Panc1 (cell line): ENCODE measurements at regions not wholly inside any gene's neighbourhood (a gene's known extent, or its start where the extent isn't known, plus 50 kb on each side); places are given as distances from the start of the nearest gene placed in this dataset.

Source experiments
- ATAC-seq: fragments of 200-7000 bp; cut with Tn5 transposase; 2 replicates; pipeline ENCODE4 v1.9.1; 2020; ENCODE audit warnings: mild to moderate bottlenecking, moderate library complexity
- BruUV-seq: library from RNA; stranded (reverse); fragments of 400-500 nt; replicated peaks from 2 replicates; lab custom pipeline; 2021; lab: Mats Ljungman, UMichigan
- CTCF ChIA-PET: fragments of 300-600 bp; sonication (Branson Sonifier 250); formaldehyde crosslinking; loops from one replicate; lab custom pipeline; 2022; ENCODE audit warnings: antibody characterized with exemption; lab: Charles Lee
- POLR2A ChIA-PET: fragments of 300-600 bp; sonication (Branson Sonifier 250); formaldehyde crosslinking; loops from one replicate; lab custom pipeline; 2022; ENCODE audit warnings: antibody characterized with exemption; lab: Charles Lee
- DNase-seq: peaks from one replicate; pipeline ENCODE4 v3.0.0-alpha.2; 2010; ENCODE audit warnings: low read depth, low spot score
- H3K27ac ChIP-seq: 2 replicates; pipeline ENCODE4 v1.5.1; 2011; ENCODE audit warnings: mild to moderate bottlenecking, low read length, inconsistent platforms
- H3K27me3 ChIP-seq: fragments of 200-500 bp; sonication (Bioruptor generic); 2 replicates; pipeline ENCODE4 v1.6.0; 2014; ENCODE audit warnings: low read length, inconsistent platforms; ENCODE audit not compliant: control insufficient read depth, insufficient read depth
- H3K36me3 ChIP-seq: fragments of 200-500 bp; sonication (Bioruptor generic); 2 replicates; pipeline ENCODE4 v1.5.1; 2014; ENCODE audit warnings: inconsistent platforms, mild to moderate bottlenecking, low read length, moderate library complexity; ENCODE audit not compliant: control insufficient read depth, insufficient read depth
- H3K4me1 ChIP-seq: 2 replicates; pipeline ENCODE4 v1.5.1; 2011; ENCODE audit warnings: inconsistent platforms, mild to moderate bottlenecking, low read length, moderate library complexity; ENCODE audit not compliant: control insufficient read depth, insufficient read depth
- H3K4me3 ChIP-seq, 2 experiments: 2 replicates each; pipeline ENCODE4 v1.5.1; 2011 to 2012; ENCODE audit warnings: low read depth in 2 of 2, low read length in 2 of 2, mild to moderate bottlenecking in 2 of 2, inconsistent platforms in 1 of 2, moderate library complexity in 1 of 2
- H3K9me3 ChIP-seq: fragments of 200-500 bp; sonication (Bioruptor generic); 2 replicates; pipeline ENCODE4 v1.5.1; 2014; ENCODE audit warnings: low read depth, mild to moderate bottlenecking, inconsistent platforms, low read length, moderate library complexity; ENCODE audit not compliant: control insufficient read depth, insufficient read depth
- CTCF ChIP-seq: fragments of 450-650 bp; IDR thresholded peaks from 2 replicates; pipeline ENCODE4 v1.5.1; 2017; ENCODE audit warnings: mild to moderate bottlenecking
- POLR2AphosphoS5 ChIP-seq: IDR thresholded peaks from 2 replicates; pipeline ENCODE4 v1.6.1; 2012; ENCODE audit warnings: mild to moderate bottlenecking, low read depth, low read length, moderate library complexity
- REST ChIP-seq, 2 experiments: IDR thresholded peaks; 2 replicates each; pipeline ENCODE4 v1.6.1; 2011 to 2012; ENCODE audit warnings: low read depth in 2 of 2, control low read depth in 1 of 2, low read length in 1 of 2, mild to moderate bottlenecking in 1 of 2, moderate library complexity in 1 of 2; ENCODE audit not compliant: insufficient read depth in 1 of 2
- SIN3A ChIP-seq: IDR thresholded peaks from 2 replicates; pipeline ENCODE4 v1.6.1; 2012; ENCODE audit warnings: low read depth, mild to moderate bottlenecking, low read length, moderate library complexity, borderline replicate concordance; ENCODE audit not compliant: insufficient read depth
- TCF7L2 ChIP-seq: IDR thresholded peaks from 2 replicates; pipeline ENCODE4 v1.6.1; 2011; ENCODE audit warnings: mild to moderate bottlenecking, low read depth, low read length, inconsistent platforms
- in situ Hi-C: cut with HindIII; loops from 2 replicates; pipeline ENCODE4 v1.10.0; 2016; ENCODE audit warnings: low sequenced_read_pairs, low pct_unique_long_range_greater_than_20kb
- intact Hi-C: fragments of 100-400 bp; cut with micrococcal nuclease; formaldehyde crosslinking; loops from one replicate; pipeline ENCODE4 v1.10.0; 2022; ENCODE audit not compliant: unreplicated experiment

DNA sequence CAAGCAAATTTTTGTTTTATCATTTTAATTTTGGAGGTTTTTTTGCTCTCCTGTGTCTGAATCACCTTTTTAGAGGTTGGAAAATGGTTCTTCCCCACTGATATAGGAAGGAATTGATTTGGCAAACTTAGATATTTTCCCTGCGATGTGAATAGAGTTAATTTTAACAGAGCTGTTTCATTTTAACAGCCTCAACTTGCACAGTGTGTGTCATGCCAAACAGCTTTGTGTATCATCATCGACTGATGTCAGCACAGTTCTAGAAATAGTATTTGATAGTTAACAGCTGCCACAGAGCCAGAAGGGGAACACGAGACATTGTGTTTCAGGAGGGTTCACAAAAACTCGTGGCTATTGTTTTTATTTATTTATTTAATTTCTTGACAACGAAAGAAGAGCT, 243.1 kb upstream of the FOXN3 start:
- CTCF ChIA-PET: no interaction called here
- no peak overlapping the region for H3K27ac ChIP-seq
- in situ Hi-C loops: no loop called here
- intact Hi-C loops: no loop called here
- no peaks in the 10 kb centered on the region for H3K4me1 ChIP-seq
- no peak overlapping the region for H3K4me3 ChIP-seq
- TF ChIP-seq TCF7L2 (no peak), POLR2AphosphoS5 (no peak), REST (IDR thresholded peaks at IDR 0.05; ENCODE audit: insufficient read depth in 1 of 2, low read depth in 2 of 2, low read length in 1 of 2) (no peak), CTCF (no peak), SIN3A (no peak)
- ATAC-seq (no peak), DNase-seq (no peak)
- H3K9me3 ChIP-seq: no peaks in the 10 kb centered on the region
- no peaks in the 10 kb centered on the region for H3K36me3 ChIP-seq
- POLR2A ChIA-PET: no interaction called here
- H3K27me3 ChIP-seq: no peaks in the 10 kb centered on the region
- BruUV-seq: no TSS peak

DNA sequence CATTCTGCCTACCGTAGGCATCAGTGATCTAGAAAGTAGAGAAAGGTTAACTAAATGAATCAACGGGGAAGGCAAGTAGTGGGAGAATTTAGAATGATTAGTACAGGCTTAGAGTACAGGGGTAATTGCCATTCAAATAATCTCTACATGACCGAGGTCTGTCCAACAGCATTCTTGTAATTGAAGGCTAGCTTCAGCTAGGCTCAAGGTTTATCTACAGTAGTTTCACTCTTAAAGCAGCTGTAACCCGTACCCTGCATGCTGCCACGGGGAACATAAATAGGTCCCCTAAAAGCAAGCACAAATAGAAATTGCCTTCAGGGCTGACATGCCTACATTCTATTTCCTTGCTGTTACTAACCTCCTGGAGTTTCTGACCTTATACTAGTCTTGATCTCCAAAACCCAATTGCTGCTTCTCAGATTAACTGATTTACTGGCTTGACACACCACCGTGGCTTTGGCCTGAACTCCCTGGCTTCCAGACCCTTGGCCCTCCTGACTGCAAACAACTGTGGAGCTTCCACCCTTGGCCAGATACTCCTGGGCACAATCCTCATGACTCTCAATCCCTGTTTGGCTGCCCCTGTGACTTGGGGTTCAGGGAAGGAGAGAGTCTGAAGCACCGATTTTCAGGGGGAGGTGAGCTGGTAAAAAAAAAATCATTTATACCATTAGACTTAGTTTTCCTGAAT, 242.1 kb upstream of the FOXN3 start:
- Histone ChIP-seq H3K4me1 (no peaks in the 10 kb centered on the region), H3K9me3 (no peaks in the 10 kb centered on the region), H3K27me3 (no peaks in the 10 kb centered on the region), H3K4me3 (no peak overlapping the region), H3K36me3 (no peaks in the 10 kb centered on the region), H3K27ac (no peak overlapping the region)
- intact Hi-C loops (no loop called here), in situ Hi-C loops (no loop called here)
- ATAC-seq (no peak), DNase-seq (no peak)
- POLR2A ChIA-PET: no interaction called here
- CTCF ChIA-PET: no interaction called here
- no peak for TF ChIP-seq TCF7L2
- no peak for TF ChIP-seq REST (IDR thresholded peaks at IDR 0.05; ENCODE audit: insufficient read depth in 1 of 2, low read depth in 2 of 2, low read length in 1 of 2)
- TF ChIP-seq POLR2AphosphoS5: no peak
- no peak for TF ChIP-seq CTCF
- no peak for TF ChIP-seq SIN3A
- no TSS peak for BruUV-seq
